ENCODE measurements at regions not wholly inside any gene's neighbourhood (a gene's known extent, or its start where the extent isn't known, plus 50 kb on each side); places are given as distances from the start of the nearest gene placed in this dataset.

- peaks cover 3% of the 10 kb centered on the region; the same call in 2 of the 3 replicates for H3K9me3 Mint-ChIP-seq
- H3K4me1 Mint-ChIP-seq, result no peaks in the 10 kb centered on the region; the same call in 2 of the 3 replicates
- DNase-seq (ENCODE audit: low spot score) (no peak), ATAC-seq (no peak)
- H3K36me3 ChIP-seq (ENCODE audit: insufficient read depth), result no peaks in the 10 kb centered on the region
- H3K36me3 Mint-ChIP-seq (ENCODE audit: low read depth), result no peaks in the 10 kb centered on the region; the same call in 2 of the 3 replicates
- no peak overlapping the region for H2AFZ ChIP-seq
- H3K4me1 ChIP-seq (ENCODE audit: insufficient read depth), result no peaks in the 10 kb centered on the region
- no peaks in the 10 kb centered on the region for H3K9me2 ChIP-seq (ENCODE audit: insufficient read depth)
- H3K4me3 ChIP-seq, result no peak overlapping the region
- H4K20me1 ChIP-seq (replicated peaks; ENCODE audit: insufficient read depth), result no peaks in the 10 kb centered on the region
- no peak overlapping the region for H3K4me3 Mint-ChIP-seq
- no peak overlapping the region for H3K27ac Mint-ChIP-seq
- no peaks in the 10 kb centered on the region for H3K27me3 ChIP-seq (ENCODE audit: insufficient read depth)
- peaks cover 2% of the 10 kb centered on the region for H3K27me3 Mint-ChIP-seq (ENCODE audit: insufficient read depth, low read depth, poor library complexity)
- no peak overlapping the region for H3K27ac ChIP-seq (ENCODE audit: low read depth)
- no peak overlapping the region for H3K4me2 ChIP-seq
- no peaks in the 10 kb centered on the region for H3K79me2 ChIP-seq (replicated peaks; ENCODE audit: insufficient read depth)
- TF ChIP-seq ZNF114 (CRISPR knock-in tag; IDR thresholded peaks at IDR 0.05) (no peak), CREB1 (CRISPR knock-in tag; IDR thresholded peaks at IDR 0.05; ENCODE audit: low read depth) (no peak), POLR2AphosphoS5 (IDR thresholded peaks at IDR 0.05; ENCODE audit: low read depth) (no peak), CTCF (conservative IDR thresholded peaks at IDR 0.05; ENCODE audit: low read depth in 2 of 2) (no peak), ETS1 (IDR thresholded peaks at IDR 0.05) (no peak), EZH2phosphoT487 (IDR thresholded peaks at IDR 0.05; ENCODE audit: unreplicated experiment) (no peak), NANOG (IDR thresholded peaks at IDR 0.05; ENCODE audit: borderline replicate concordance) (no peak), EZH2 (IDR thresholded peaks at IDR 0.05; ENCODE audit: low read depth, unreplicated experiment) (no peak), ZNF331 (CRISPR knock-in tag; IDR thresholded peaks at IDR 0.05; ENCODE audit: low read depth) (no peak), JUNB (IDR thresholded peaks at IDR 0.05; ENCODE audit: unreplicated experiment) (no peak), STAT1 (IDR thresholded peaks at IDR 0.05; ENCODE audit: unreplicated experiment) (no peak), ZNF462 (CRISPR knock-in tag; IDR thresholded peaks at IDR 0.05) (no peak), REST (IDR thresholded peaks at IDR 0.05; ENCODE audit: unreplicated experiment) (no peak)
- H3F3A ChIP-seq (replicated peaks; ENCODE audit: low read depth), result no peaks in the 10 kb centered on the region
Observed at GRCh38 chr9:13034694-13035002, 244.8 kb downstream of the MPDZ start.

Data from GM23338 (cell line).